ENCODE measurements at regions not wholly inside any gene's neighbourhood (a gene's known extent, or its start where the extent isn't known, plus 50 kb on each side); places are given as distances from the start of the nearest gene placed in this dataset.

DNA sequence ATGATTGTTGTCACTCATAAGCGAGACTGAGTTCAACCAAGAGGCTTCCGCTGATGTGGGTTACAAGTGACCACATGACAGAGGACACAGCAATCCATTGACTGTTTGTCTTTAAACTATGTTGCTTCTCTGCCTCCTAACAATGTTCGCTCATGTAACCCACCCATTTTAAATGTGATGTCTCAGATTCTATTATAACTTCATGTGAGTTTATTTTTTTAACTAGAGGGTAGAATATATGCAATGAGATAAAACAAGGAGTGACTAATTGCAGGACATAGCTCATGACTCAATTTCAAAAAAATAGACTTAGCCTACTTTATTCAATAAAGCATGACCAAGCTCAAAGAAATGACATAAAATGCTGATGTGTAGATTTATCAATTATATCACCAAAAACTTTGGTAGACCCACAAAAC, 119.2 kb upstream of the SASH1 start:
- Histone ChIP-seq H3K9me3 (no peaks in the 10 kb centered on the region), H3K27me3 (ENCODE audit: insufficient read depth in 3 of 3, low read length in 2 of 3) (no peaks in the 10 kb centered on the region), H3K36me3 (ENCODE audit: insufficient read depth in 1 of 2, low read depth in 1 of 2) (no peaks in the 10 kb centered on the region), H3K4me1 (no peaks in the 10 kb centered on the region), H3K4me3 (no peak overlapping the region), H3K27ac (no peak overlapping the region)
- TF ChIP-seq, protein P1, sequence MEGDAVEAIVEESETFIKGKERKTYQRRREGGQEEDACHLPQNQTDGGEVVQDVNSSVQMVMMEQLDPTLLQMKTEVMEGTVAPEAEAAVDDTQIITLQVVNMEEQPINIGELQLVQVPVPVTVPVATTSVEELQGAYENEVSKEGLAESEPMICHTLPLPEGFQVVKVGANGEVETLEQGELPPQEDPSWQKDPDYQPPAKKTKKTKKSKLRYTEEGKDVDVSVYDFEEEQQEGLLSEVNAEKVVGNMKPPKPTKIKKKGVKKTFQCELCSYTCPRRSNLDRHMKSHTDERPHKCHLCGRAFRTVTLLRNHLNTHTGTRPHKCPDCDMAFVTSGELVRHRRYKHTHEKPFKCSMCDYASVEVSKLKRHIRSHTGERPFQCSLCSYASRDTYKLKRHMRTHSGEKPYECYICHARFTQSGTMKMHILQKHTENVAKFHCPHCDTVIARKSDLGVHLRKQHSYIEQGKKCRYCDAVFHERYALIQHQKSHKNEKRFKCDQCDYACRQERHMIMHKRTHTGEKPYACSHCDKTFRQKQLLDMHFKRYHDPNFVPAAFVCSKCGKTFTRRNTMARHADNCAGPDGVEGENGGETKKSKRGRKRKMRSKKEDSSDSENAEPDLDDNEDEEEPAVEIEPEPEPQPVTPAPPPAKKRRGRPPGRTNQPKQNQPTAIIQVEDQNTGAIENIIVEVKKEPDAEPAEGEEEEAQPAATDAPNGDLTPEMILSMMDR (IDR thresholded peaks at IDR 0.05) = no peak
- DNase-seq (no peak), ATAC-seq (no peak)
- WGBS, 3 donors = 90 to 97% (median 94%) methylated on average over 3 of the region's 3 CpGs
- intact Hi-C loops (cut with DNase I) = no loop called here

DNA sequence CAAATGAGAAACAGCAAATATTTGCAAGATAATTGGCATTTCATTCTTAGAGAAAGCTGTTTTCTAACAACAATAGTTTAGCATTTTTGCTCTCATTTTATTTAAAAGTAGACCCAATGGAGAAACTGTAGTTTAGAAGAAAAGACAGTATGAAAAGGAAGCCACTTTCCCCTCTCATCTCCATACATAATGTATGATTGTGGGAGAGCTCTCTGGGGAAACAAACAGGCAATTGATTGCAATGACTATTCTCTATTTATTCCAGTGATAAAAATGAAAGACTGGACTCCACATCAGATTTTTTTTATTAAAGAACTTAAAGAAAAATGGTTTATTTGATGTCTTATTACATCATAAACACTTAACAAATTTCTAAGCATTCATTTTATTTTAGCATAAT, 116.8 kb upstream of the SASH1 start:
- H3K36me3 ChIP-seq (ENCODE audit: insufficient read depth in 1 of 2, low read depth in 1 of 2) = no peaks in the 10 kb centered on the region
- H3K4me3 ChIP-seq = no peak overlapping the region
- no peaks in the 10 kb centered on the region for H3K9me3 ChIP-seq
- DNase-seq (no peak), ATAC-seq (no peak)
- no peak overlapping the region for H3K27ac ChIP-seq
- no peaks in the 10 kb centered on the region for H3K27me3 ChIP-seq (ENCODE audit: insufficient read depth in 3 of 3, low read length in 2 of 3)
- H3K4me1 ChIP-seq = no peaks in the 10 kb centered on the region
- intact Hi-C loops (cut with DNase I) = no loop called here
- TF ChIP-seq, protein P1 (IDR thresholded peaks at IDR 0.05) = no peak

DNA sequence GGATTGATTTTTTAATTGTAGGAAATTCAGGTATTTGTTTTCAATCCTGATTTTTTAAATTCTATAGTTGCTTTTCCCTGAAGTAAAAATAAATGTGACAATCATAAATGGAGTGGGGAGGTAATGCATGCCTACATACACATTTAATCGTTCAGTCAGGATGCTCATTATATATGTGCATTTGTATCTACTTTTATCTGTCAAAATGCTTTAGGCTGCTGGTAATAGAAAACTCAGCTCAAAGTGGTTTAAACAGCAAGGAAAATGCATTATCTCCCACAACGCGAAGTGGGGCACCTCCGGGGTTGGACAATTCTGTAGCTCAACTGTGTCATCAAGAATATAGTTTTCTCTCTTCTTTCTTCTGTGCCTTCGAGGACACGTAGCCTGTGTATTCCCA, 116.4 kb upstream of the SASH1 start:
- H3K9me3 ChIP-seq = no peaks in the 10 kb centered on the region
- no peaks in the 10 kb centered on the region for H3K36me3 ChIP-seq (ENCODE audit: insufficient read depth in 1 of 2, low read depth in 1 of 2)
- no peak overlapping the region for H3K27ac ChIP-seq
- no peak overlapping the region for H3K4me3 ChIP-seq
- H3K27me3 ChIP-seq (ENCODE audit: insufficient read depth in 3 of 3, low read length in 2 of 3) = no peaks in the 10 kb centered on the region
- intact Hi-C loops (cut with DNase I) = no loop called here
- DNase-seq (no peak), ATAC-seq (no peak)
- WGBS, 3 donors = 77 to 85% (median 83%) methylated on average over 6 of the region's 6 CpGs
- TF ChIP-seq, protein P1 (IDR thresholded peaks at IDR 0.05) = no peak
- H3K4me1 ChIP-seq = no peaks in the 10 kb centered on the region

DNA sequence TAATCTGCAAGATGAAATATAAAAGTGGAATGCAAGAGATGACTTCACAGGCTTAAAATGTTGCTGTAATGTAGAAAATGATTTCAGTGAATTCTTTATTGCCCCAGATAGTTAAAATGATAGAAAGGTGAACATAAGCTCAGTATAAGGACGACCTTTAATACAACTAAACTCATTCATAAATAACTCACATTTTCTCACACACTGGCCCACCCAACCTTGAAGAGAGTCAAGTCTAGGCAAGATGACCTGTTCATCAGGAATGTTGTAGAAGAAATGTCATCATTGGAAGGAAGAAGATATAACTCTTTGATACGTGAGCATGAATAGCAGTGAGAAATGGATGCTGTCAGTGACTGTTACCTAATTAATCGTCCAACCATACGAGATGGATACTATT, 111.1 kb upstream of the SASH1 start:
- TF ChIP-seq, protein P1 (IDR thresholded peaks at IDR 0.05) = no peak
- ATAC-seq (no peak), DNase-seq (no peak)
- Histone ChIP-seq H3K4me1 (no peaks in the 10 kb centered on the region), H3K27ac (no peak overlapping the region), H3K36me3 (ENCODE audit: insufficient read depth in 1 of 2, low read depth in 1 of 2) (no peaks in the 10 kb centered on the region), H3K4me3 (no peak overlapping the region), H3K9me3 (no peaks in the 10 kb centered on the region), H3K27me3 (ENCODE audit: insufficient read depth in 3 of 3, low read length in 2 of 3) (no peaks in the 10 kb centered on the region)
- intact Hi-C loops (cut with DNase I) = no loop called here
- 80 to 90% (median 84%) methylated on average over 4 of the region's 4 CpGs for WGBS, 3 donors

DNA sequence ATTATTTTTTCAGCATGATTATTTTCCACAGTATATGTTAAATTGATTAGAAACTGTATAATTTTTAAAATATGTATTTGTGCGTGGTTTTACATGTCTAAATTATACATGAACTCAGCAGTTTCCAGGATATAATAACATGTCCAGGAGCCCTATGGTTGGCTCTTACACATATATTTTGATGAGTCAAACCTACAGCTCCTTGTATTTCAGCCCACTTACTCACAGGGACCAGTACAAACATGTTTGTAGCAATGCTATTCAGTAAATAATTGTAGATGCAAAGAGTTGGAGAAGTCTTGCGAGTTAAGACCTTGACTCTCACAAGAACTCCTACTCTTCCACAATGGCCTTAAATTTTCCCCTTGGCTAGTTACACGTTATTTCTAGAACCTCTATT, 107.2 kb upstream of the SASH1 start:
- Histone ChIP-seq H3K9me3 (no peaks in the 10 kb centered on the region), H3K27me3 (ENCODE audit: insufficient read depth in 3 of 3, low read length in 2 of 3) (peaks cover 0 to 2% (median 0%) of the 10 kb centered on the region in 3 donors), H3K27ac (no peak overlapping the region), H3K4me3 (no peak overlapping the region), H3K36me3 (ENCODE audit: insufficient read depth in 1 of 2, low read depth in 1 of 2) (no peaks in the 10 kb centered on the region), H3K4me1 (peaks cover 4% of the 10 kb centered on the region)
- no peak for DNase-seq
- intact Hi-C loops (cut with DNase I) = no loop called here
- 74 to 89% (median 80%) methylated on average over 3 of the region's 3 CpGs for WGBS, 3 donors
- no peak for ATAC-seq
- TF ChIP-seq, protein P1 (IDR thresholded peaks at IDR 0.05) = no peak
